ENCODE measurements at regions not wholly inside any gene's neighbourhood (a gene's known extent, or its start where the extent isn't known, plus 50 kb on each side); places are given as distances from the start of the nearest gene placed in this dataset.

- no peak for TF ChIP-seq CTCF (conservative IDR thresholded peaks at IDR 0.05; ENCODE audit: low read depth, low read length)
- TF ChIP-seq EZH2phosphoT487 (IDR thresholded peaks at IDR 0.05; ENCODE audit: borderline replicate concordance, low read length): no peak
- no peak for TF ChIP-seq EZH2 (IDR thresholded peaks at IDR 0.05; ENCODE audit: low read length, unreplicated experiment)
- H3K27me3 ChIP-seq (ENCODE audit: low read length): no peaks in the 10 kb centered on the region
- no peaks in the 10 kb centered on the region for H4K20me1 ChIP-seq (ENCODE audit: low read length)
- no peak overlapping the region for H3K9ac ChIP-seq (ENCODE audit: low read length)
- H3K4me2 ChIP-seq (ENCODE audit: low read length): no peak overlapping the region
- ChIA-PET POLR2A (ENCODE audit: unreplicated experiment) (no interaction called here), CTCF (no interaction called here)
- DNase-seq (no peak), ATAC-seq (no peak)
- H2AFZ ChIP-seq (ENCODE audit: low read length): no peak overlapping the region
- intact Hi-C loops (cut with micrococcal nuclease): no loop called here
- H3K9me3 ChIP-seq (ENCODE audit: low read length): no peaks in the 10 kb centered on the region
- H3F3A ChIP-seq (ENCODE audit: low read length, unreplicated experiment): no peaks in the 10 kb centered on the region
- no peak overlapping the region for H3K27ac ChIP-seq (ENCODE audit: low read length)
- H3K9me2 ChIP-seq (replicated peaks; ENCODE audit: low read length): no peaks in the 10 kb centered on the region
- H3K4me3 ChIP-seq (ENCODE audit: low read length): no peak overlapping the region
- H3K4me1 ChIP-seq (ENCODE audit: insufficient read depth, low read length): no peaks in the 10 kb centered on the region
- H3K79me2 ChIP-seq (ENCODE audit: low read length): no peaks in the 10 kb centered on the region
- H3K36me3 ChIP-seq (ENCODE audit: low read depth, low read length): no peaks in the 10 kb centered on the region
- no TSS peak for BruUV-seq (replicated peaks)
Measured at GRCh38 chr4:149168645-149169044, 647.0 kb downstream of the IQCM start.

DNA sequence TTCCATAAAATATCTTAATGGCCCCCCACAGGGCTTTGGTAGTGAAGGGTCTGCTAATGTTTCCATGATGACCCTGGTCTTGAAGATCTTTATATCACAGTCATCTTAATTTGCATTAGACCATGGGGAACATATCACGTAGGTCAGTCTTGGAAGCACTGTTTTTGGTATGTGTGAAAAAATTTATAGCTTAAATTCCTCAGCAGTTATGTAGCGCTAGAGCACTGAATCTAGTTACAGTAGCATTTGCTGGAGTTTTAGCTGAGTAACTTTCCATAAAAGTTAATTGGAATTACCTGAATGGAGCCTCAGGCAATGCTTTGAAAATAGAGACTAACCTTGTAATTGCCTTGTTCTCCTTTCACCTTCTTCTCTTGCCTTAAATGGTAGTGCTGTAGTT is 648.8 kb downstream of the IQCM start:
- Histone ChIP-seq H3K27me3 (ENCODE audit: low read length) (no peaks in the 10 kb centered on the region), H4K20me1 (ENCODE audit: low read length) (no peaks in the 10 kb centered on the region), H3K9me3 (ENCODE audit: low read length) (no peaks in the 10 kb centered on the region), H3K4me3 (ENCODE audit: low read length) (no peak overlapping the region), H3F3A (ENCODE audit: low read length, unreplicated experiment) (no peaks in the 10 kb centered on the region), H3K27ac (ENCODE audit: low read length) (no peak overlapping the region), H2AFZ (ENCODE audit: low read length) (no peak overlapping the region), H3K9ac (ENCODE audit: low read length) (no peak overlapping the region), H3K79me2 (ENCODE audit: low read length) (no peaks in the 10 kb centered on the region), H3K36me3 (ENCODE audit: low read depth, low read length) (no peaks in the 10 kb centered on the region), H3K4me1 (ENCODE audit: insufficient read depth, low read length) (no peaks in the 10 kb centered on the region), H3K9me2 (replicated peaks; ENCODE audit: low read length) (no peaks in the 10 kb centered on the region), H3K4me2 (ENCODE audit: low read length) (no peak overlapping the region)
- POLR2A ChIA-PET (ENCODE audit: unreplicated experiment): no interaction called here
- DNase-seq: no peak
- TF ChIP-seq CTCF (conservative IDR thresholded peaks at IDR 0.05; ENCODE audit: low read depth, low read length): no peak
- no peak for TF ChIP-seq EZH2phosphoT487 (IDR thresholded peaks at IDR 0.05; ENCODE audit: borderline replicate concordance, low read length)
- intact Hi-C loops (cut with micrococcal nuclease): no loop called here
- BruUV-seq (replicated peaks): no TSS peak
- CTCF ChIA-PET: no interaction called here
- ATAC-seq: no peak

GRCh38 chr4:149166365-149166764 is 649.3 kb downstream of the IQCM start:
- no TSS peak for BruUV-seq (replicated peaks)

More at GRCh38 chr4:149166365-149166764, 649.3 kb downstream of the IQCM start:
- ATAC-seq (no peak), DNase-seq (no peak)
- Histone ChIP-seq H3K9me3 (ENCODE audit: low read length) (no peaks in the 10 kb centered on the region), H4K20me1 (ENCODE audit: low read length) (no peaks in the 10 kb centered on the region), H2AFZ (ENCODE audit: low read length) (no peak overlapping the region), H3K4me2 (ENCODE audit: low read length) (no peak overlapping the region), H3K27ac (ENCODE audit: low read length) (no peak overlapping the region), H3K4me3 (ENCODE audit: low read length) (no peak overlapping the region), H3K9ac (ENCODE audit: low read length) (no peak overlapping the region), H3K27me3 (ENCODE audit: low read length) (no peaks in the 10 kb centered on the region), H3K9me2 (replicated peaks; ENCODE audit: low read length) (no peaks in the 10 kb centered on the region), H3F3A (ENCODE audit: low read length, unreplicated experiment) (no peaks in the 10 kb centered on the region), H3K4me1 (ENCODE audit: insufficient read depth, low read length) (no peaks in the 10 kb centered on the region), H3K79me2 (ENCODE audit: low read length) (no peaks in the 10 kb centered on the region), H3K36me3 (ENCODE audit: low read depth, low read length) (no peaks in the 10 kb centered on the region)
- POLR2A ChIA-PET (ENCODE audit: unreplicated experiment): no interaction called here
- intact Hi-C loops (cut with micrococcal nuclease): no loop called here
- CTCF ChIA-PET: no interaction called here
- TF ChIP-seq CTCF (conservative IDR thresholded peaks at IDR 0.05; ENCODE audit: low read depth, low read length): no peak
- TF ChIP-seq EZH2phosphoT487 (IDR thresholded peaks at IDR 0.05; ENCODE audit: borderline replicate concordance, low read length): no peak
- TF ChIP-seq EZH2 (IDR thresholded peaks at IDR 0.05; ENCODE audit: low read length, unreplicated experiment): no peak

All from PC-3 (cell line).